CD4-positive, alpha-beta T cell treated with Interleukin-4 for 1 hour (primary cell): ENCODE measurements at regions not wholly inside any gene's neighbourhood (a gene's known extent, or its start where the extent isn't known, plus 50 kb on each side); places are given as distances from the start of the nearest gene placed in this dataset.

Experiments
- DNase-seq, 2 donors: peaks; one replicate each; pipeline ENCODE4 v3.0.0-alpha.2; 2020 to 2022

DNA sequence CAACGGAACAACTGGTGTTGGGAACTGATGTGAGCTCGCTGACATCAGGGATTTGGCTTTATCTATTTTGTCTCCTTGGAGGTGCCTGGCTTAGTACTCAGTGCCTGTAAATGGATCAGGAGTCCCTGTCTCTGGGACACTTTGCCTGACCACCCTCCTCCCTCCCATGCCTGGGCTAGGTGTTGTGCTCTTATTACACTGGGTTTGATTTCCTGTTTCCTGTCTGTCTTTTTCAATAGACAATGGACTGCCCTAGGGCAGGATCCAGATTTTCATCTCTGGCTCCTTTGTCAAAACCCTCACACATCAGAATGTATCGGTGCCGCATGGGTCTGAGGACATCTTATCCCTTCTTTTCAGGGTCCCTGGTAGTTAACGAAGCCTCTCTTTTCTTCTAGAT is 223.6 kb upstream of the ASIC2 start:
- no peak for DNase-seq

GRCh38 chr17:33517746-33518145 is 224.7 kb upstream of the ASIC2 start:
- DNase-seq = no peak

DNA sequence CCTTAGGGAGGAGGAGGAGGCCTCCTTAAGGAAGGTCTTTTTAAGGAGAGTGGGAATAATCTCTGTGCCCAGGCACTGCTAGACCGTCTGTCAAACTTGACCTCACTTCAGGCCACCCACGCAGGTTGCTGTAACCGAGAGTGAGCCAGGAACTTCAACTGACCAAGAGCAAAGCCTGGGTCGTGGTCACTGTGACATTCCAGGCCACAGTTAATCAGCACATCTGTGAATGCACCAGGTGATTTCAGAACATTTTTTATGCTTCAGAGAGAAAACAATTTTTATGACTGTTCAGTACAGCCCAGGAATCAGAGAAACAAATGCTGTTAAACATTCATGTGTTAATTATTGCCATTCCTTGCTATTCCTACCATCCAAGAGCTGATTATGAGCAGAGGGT is 226.6 kb upstream of the ASIC2 start:
- DNase-seq = no peak

DNA sequence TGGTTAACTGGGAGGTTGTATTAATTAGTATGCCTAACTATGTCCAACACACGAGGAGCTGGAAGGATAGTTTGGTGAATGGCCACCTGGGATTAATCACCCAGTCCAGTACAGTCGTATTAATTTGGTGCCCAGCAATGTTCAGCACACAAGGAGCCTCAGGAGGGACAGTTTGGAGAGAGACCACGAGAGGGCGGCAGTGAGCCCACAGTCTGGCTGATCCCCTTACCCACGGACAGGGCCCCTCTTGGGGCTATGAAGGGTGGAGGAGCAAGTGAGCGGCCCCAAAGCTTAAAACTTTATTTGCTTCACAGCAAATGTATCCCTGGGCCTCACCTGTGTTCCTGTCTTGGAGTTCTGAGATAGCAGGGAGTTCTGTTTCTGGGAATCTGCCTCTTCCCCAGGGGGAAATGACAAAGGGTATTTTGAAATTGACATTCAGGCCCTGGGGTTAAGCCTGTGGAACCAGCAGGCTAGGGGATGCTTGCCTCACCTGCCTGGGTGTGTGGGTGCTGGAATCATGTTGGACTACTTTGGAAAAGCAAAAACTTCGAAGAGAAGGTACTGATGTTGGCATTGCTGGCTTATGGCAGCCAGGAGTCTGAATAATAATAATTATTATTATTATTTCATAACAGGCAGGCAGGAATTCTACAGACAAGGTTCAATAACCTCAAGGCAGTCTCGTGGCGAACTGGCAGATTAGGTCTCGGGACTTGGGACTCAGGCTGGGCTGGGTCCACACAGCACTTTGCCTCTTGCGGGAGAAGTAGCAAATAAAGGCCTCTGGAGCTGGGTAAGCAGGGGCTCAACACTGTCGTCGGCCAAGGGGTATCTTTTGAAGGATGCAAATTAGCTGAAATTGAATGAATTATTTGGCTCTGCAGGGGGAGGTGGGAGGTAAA is 227.6 kb upstream of the ASIC2 start:
- DNase-seq = peak in 1 of 2 donors; percentile 14

DNA sequence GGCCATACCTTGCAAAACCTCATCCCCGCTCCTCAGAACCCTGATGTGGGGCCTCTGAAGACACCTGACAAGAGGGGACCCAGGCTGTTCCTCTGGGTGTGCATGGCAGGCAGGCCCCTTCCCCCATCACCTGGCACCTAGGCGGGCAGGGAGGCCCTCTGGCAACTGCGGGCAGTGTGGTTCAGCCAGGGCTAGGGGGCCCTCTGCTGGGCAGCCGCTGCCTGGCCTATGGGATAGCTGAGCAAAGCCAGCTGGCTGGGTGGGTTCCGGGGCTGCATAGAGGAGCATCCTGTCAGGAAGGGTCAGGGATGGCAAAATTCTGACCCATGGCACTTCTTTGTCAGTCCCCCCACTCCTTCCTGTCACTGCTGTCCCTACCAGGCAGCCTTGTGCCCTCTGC is 228.7 kb upstream of the ASIC2 start:
- DNase-seq = no peak

- no peak for DNase-seq
Measured at GRCh38 chr17:33522623-33523022, 229.5 kb upstream of the ASIC2 start.

- DNase-seq = no peak
Measured at GRCh38 chr17:33523577-33523981, 230.5 kb upstream of the ASIC2 start.

DNA sequence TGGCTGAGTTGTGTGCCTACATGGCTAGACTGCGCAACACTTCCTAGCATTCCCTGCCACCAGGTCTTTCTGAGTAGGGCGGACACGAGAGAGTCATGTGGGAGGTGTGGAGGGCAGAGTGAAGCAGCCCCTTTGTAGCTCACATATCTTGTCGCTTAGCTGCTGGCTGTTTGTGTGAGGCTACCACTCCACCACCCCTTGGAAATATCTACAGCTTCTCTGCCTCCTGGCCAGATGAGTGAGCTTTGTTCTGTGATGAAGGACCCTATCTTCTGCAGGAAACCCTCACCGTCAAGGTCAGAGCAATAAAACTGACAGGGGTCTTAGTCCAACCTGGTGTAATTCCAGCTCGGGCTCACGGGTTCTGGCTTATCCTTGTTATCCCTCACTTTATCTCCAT is 232.1 kb upstream of the ASIC2 start:
- no peak for DNase-seq

DNA sequence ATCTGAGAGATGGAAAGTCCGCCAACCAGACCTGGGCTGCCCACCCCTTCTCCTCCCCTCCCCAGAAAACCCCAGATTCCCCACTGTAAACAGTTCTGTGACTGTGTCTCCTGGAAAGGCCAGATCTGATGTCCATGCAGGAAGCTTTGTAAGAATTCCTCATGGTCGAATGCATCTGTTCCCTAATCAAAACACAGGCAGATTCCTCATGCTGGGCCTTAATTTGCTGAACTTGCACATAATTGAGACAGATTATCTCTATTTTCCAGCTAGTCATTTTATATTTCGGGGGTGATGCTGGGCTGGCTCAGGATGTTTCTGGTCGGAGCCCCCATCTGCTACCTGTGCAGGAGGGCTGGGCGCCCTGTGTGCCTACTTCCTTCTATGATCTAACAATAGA is 233.6 kb upstream of the ASIC2 start:
- DNase-seq = no peak

DNA sequence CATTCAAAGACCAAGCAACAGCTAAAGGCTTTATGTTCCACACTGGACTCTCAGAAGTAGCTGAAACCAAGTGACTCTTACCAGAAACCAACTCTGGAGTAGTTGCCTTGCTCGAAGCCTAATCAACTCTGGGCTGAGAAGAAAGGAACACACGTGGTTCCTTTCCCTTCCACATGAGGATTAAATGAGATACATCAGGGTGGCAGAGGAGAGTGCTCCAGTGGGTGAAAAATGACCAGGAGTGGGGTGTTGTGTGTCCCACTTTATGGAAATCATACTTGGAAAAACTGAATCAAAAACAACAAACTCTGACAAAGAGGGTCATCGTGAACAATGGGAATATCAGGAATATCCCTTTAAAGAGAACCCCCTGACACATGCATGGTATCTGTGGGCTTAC is 234.2 kb upstream of the ASIC2 start:
- no peak for DNase-seq

DNA sequence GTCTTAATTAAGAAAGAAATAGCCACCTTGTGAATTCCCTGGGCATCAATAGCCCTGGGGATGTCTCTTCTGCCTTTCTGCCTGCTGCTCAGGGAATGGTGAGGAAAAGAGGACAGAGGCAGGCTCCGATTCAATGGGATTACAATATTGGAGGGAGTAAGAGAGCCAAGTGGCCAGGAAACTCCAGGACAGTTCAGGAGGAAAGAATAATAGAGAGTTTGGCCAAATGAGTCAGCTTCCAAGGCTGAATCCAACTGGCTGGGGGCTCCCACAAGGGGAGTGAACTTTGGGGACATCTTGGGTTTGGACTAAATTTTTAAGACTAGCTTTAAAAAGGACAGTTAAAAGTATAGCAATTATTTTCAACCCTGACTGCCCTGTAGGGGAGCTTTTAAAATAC is 235.8 kb upstream of the ASIC2 start:
- DNase-seq = no peak

- DNase-seq = no peak
Measured at GRCh38 chr17:33529816-33530215, 236.7 kb upstream of the ASIC2 start.

DNA sequence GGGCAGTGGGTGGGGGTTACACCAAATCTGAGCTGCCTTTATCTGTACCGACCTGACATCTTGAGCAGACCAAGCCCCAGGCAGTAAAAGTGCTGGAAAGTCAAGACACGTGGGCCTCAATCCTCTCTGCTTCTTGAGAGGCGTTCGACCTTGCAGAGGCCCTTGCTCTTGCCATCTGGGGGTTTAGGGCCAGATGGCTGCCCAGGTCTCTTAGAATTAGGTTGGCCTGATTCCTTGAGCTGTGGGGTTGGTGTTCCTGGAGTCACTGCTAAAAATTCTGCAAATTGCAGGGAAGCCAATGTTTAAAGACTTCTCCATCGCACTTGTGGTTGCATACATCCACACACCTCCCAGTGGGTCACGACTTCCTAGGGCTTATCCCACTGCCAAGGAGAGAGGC is 238.2 kb upstream of the ASIC2 start:
- DNase-seq = no peak

DNA sequence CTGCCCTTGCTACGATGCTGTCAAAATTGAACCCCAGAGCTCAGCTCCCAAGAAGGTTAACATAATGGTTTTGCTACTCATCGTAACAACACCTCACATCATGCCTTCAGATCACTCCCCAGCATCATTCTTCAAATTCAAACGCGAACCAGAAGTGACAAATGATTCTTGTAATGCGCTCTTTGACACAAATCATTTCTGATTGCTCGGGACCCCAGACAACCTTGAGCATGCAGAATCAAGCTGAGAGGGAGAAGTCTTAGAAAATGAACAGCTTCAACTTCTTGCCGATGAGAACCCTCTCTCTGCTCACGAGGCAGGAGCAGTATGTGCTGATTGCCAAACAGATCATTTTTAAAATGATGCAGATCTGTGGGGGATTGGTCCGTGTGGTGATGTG is 241.0 kb upstream of the ASIC2 start:
- DNase-seq = no peak

GRCh38 chr17:33545124-33545523 is 252.0 kb upstream of the ASIC2 start:
- DNase-seq = no peak

GRCh38 chr17:33550261-33550660 is 257.2 kb upstream of the ASIC2 start:
- no peak for DNase-seq

GRCh38 chr17:33551075-33551474 is 258.0 kb upstream of the ASIC2 start:
- DNase-seq = no peak

- DNase-seq = no peak
Measured at GRCh38 chr17:33551911-33552310, 258.8 kb upstream of the ASIC2 start.

GRCh38 chr17:33560165-33560564 is 267.1 kb upstream of the ASIC2 start:
- no peak for DNase-seq

DNA sequence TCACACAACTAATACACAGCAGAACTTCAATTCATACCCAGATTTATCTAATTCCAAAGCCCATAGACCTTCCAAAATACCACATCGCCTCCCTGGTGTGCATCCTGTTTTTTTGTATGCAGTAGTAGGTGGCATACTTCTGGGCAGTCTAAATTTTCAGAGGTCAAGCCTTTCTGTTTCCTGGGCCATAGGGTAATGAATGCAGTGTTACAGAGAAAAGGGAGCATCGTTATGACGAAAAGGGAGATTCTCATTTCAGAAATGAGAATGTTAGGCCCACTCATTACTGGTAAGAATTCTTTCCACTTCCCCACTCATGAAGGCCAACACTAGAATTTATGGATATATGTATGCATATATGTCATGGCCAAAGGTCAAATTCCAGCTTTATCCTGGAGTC is 267.8 kb upstream of the ASIC2 start:
- DNase-seq = no peak

- no peak for DNase-seq
Measured at GRCh38 chr17:33561569-33562334, 268.7 kb upstream of the ASIC2 start.

GRCh38 chr17:33562792-33563191 is 269.7 kb upstream of the ASIC2 start:
- DNase-seq = no peak

DNA sequence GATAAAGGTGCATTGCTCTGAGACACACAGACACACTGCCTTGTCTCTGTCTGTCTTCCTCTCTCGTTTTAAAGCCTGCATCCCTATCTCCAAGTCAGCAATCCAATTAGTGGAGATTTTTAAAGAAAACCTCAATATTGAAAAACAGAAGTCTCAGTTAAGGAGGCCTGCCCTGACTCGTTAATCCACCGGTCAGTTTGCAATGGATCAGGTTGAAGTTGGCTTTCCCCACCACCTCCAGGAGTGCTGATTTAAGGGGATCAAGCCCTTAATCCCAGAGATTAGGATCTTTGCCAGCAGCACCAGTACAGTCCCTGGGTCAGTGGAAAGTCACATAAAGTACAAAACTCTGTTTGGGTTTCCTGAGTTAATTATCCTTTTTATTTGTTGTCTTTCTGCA is 271.1 kb upstream of the ASIC2 start:
- no peak for DNase-seq

DNA sequence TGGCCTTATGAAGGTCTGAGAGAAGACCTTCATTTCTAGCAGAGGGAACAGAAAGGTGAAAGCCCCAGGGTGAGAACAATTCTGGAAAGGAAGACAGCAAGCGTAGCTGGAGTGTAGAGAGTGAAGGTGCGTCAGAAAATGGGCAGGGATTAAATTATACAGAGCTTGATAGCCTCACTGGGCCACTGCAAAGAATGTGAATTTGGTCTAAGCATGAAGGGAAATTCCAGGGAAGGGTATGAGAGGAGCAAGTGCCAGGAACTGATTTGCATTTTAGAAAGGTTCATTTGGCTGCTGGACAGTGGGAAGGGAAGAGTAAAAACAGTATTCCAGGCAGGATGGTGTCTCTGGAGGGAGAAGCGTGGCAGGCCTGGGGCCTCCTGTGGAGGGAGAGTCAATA is 274.1 kb upstream of the ASIC2 start:
- DNase-seq = no peak
